AG09319 (cell line): ENCODE measurements at regions not wholly inside any gene's neighbourhood (a gene's known extent, or its start where the extent isn't known, plus 50 kb on each side); places are given as distances from the start of the nearest gene placed in this dataset.

Experiments
- DNase-seq: peaks from one replicate; pipeline ENCODE4 v3.0.0-alpha.2; 2010; ENCODE audit warnings: low read depth; ENCODE audit errors: extremely low read depth
- TF ChIP-seq, protein P1 (sequence below): IDR thresholded peaks from 2 replicates; pipeline ENCODE4 v1.5.1; 2011; ENCODE audit warnings: low read depth, mild to moderate bottlenecking, inconsistent platforms, low read length, moderate library complexity

DNA sequence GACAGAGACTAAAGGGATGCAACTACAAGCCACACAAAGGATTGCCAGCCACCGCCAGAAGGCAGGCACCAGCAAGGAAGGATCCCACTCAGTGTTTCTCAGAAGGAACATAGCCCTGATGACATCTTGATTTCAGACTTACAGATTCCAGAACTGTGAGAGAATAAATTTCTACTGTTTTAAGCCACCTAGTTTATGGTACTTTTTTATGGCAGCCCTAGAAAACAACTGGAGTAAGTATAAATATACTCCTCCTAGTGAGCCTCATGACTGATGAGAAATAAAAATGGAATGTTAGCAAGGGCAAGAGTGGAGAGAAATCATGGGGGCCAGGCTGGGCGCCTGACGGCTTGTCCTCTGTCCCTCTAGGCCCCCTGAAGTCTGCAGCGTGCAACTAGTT, 307.3 kb downstream of the PIK3R1 start:
- TF ChIP-seq, protein P1, sequence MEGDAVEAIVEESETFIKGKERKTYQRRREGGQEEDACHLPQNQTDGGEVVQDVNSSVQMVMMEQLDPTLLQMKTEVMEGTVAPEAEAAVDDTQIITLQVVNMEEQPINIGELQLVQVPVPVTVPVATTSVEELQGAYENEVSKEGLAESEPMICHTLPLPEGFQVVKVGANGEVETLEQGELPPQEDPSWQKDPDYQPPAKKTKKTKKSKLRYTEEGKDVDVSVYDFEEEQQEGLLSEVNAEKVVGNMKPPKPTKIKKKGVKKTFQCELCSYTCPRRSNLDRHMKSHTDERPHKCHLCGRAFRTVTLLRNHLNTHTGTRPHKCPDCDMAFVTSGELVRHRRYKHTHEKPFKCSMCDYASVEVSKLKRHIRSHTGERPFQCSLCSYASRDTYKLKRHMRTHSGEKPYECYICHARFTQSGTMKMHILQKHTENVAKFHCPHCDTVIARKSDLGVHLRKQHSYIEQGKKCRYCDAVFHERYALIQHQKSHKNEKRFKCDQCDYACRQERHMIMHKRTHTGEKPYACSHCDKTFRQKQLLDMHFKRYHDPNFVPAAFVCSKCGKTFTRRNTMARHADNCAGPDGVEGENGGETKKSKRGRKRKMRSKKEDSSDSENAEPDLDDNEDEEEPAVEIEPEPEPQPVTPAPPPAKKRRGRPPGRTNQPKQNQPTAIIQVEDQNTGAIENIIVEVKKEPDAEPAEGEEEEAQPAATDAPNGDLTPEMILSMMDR = no peak
- DNase-seq = no peak

DNA sequence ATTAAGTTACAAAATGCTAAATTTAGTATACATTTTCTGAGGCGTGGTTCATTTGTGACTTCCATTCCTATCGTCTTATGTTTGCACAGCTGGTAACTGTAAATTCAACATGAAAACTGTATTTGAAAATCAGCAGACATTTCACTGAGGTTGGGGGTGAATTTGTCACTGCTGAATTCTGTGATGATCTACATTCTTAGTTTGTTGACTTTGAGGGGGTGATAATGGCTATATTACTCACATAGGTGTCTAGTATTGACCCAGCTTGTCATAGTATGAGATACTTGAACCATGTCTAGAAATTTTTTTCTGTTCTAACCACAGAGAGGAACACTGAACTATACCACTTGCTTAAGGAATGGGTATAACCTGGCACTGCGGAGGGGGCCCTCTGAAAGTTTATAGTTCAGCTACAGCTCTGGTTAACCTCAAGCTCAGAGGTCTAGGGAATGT, 313.3 kb downstream of the PIK3R1 start:
- no peak for DNase-seq
- TF ChIP-seq, protein P1 = no peak

DNA sequence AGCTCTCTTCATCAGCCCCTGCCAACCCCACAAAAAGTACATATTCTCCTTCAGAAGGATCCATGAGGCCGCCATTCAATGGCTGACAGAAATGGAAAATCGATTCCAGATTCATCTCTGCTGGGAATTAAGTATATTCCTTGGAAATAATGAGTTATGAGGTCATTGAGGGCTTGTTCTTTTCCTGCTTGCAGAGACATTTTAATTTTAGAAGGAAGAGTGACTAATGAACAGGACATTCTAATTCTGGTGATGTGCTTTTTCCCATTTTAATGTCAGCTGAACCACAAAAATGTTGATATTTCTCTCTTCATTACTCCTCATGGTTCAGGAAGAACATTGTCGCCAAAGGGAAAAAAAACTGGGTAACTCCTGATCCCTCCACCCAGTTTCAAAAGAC, 314.0 kb downstream of the PIK3R1 start:
- no peak for DNase-seq
- TF ChIP-seq, protein P1 = no peak

DNA sequence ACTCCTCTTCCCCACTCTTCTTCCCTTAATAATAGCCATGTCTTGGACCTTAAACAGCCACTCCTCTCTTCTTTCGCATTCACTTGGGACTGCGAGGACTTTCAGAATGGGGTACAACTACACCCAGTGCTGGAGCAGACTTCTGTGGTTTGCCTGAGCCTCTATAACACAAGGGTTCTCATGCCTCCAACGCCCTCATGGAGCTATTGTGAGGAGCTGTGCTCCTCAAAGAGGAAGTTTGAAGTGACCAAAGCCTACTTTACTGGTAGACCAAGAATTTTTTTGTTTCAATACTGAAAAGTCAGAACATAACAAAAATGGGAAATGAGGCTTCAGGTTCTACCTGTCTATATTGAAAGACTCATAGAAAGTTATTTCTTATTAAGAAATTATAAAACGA, 316.4 kb downstream of the PIK3R1 start:
- TF ChIP-seq, protein P1 = no peak
- DNase-seq = no peak

DNA sequence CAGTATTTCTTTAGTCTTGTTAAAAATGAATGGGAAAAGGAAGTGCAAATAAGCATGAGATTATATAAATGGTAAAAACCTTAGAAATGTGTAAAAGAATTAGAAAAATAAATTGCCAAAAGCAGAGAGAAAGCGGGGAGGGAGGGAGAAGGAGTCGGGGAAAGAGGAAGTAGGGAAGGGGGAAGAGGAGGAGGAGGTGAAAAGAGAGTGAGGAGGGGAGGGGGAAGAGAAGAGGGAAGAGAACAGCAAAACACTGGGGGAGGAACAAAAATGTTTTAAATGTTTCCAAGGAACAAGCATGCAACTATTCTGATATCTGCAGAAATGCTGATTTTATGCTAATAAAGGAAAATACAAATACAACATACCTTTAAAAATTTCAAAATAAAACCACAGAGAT, 317.5 kb downstream of the PIK3R1 start:
- no peak for DNase-seq
- TF ChIP-seq, protein P1 = no peak

DNA sequence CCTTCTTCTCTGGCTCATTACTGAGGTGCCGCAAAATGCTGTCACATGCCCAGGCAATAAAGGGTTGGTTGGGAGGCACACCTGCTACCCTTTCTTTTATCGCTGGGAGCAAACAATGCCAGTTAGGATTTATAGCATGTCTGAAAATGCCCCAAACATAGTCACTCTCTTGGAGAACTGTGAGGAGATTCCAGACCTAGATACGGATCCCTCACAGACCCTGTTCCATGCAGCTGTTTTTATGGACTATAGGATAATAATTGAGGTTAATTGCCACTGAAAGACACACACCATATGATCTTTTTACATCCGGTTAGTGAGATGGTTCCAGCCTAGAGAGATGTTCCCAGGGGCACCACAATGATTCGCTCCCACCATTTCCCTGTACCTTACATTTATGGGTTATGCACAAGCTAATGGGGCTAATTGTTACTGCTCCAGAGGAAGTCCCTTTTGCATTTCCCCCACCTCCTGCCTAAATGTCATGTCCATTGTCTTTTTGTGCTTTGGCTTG, 318.1 kb downstream of the PIK3R1 start:
- TF ChIP-seq, protein P1 = no peak
- no peak for DNase-seq

DNA sequence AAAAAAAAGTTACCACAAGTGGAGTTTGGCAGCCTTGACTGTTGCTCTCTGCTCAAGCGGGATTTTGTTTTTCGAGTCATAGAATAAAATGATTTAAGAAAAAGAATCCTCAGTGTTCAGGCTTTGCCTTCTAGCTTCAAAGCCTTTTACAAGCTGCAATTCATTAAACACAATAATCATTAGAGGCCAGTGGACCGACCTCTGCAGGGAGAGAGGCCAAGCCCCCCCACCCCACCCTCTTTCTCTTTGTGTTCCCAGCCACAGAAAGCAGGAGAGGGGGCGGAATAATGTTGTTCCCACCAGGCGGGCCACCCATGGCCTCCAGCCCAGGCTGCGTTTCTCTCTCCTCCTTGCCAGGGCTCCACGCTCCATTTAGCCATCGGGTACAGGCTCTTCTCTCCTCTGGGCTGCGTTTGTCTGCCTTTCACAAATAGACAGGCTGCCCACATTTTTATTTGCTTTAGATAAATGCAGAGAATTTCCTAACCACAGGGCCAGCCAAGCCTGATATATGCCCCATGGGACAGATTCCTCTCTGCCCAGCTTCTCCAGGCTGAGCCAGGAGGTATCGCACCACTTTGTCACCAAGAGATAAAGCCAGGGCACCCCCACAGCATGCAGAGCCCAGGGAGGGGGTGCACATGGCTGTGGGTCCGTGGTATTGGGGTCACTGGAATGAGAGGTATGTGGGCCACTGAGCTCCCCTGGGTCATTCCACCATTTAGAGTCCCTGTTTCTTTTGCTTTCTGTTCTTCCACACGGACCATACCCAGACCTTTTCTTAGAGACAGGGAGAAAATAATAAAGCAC, 318.8 kb downstream of the PIK3R1 start:
- no peak for DNase-seq
- TF ChIP-seq, protein P1 = no peak
